HepG2 (cell line): ENCODE measurements at regions not wholly inside any gene's neighbourhood (a gene's known extent, or its start where the extent isn't known, plus 50 kb on each side); places are given as distances from the start of the nearest gene placed in this dataset.

Source experiments
- ATAC-seq: fragments of 200-7000 bp; cut with Tn5 transposase; 3 replicates; pipeline ENCODE4 v1.9.1; 2020; ENCODE audit warnings: mild to moderate bottlenecking, moderate library complexity
- BruUV-seq: library from RNA; stranded (reverse); fragments of 400-500 nt; replicated peaks from 2 replicates; lab custom pipeline; 2021; lab: Mats Ljungman, UMichigan
- CTCF ChIA-PET: fragments of 300-600 bp; formaldehyde crosslinking; extraction: SDS; loops from one replicate; lab custom pipeline; 2021; ENCODE audit warnings: low total read pairs, inconsistent platforms, low intra/inter-chr PET ratio; lab: Yijun Ruan, JAX
- POLR2A ChIA-PET: fragments of 350-600 bp; sonication (Branson Sonifier 250); formaldehyde crosslinking; loops from one replicate; lab custom pipeline; 2020; ENCODE audit warnings: antibody characterized with exemption, inconsistent platforms; lab: Yijun Ruan, JAX
- DNase-seq: peaks from one replicate; pipeline ENCODE4 v3.0.0-alpha.2; 2015; ENCODE audit warnings: low spot score
- FAIRE-seq: peaks from 3 replicates; lab custom pipeline; 2011; peaks lifted over from hg19 to GRCh38; lab: Jason Lieb, UNC
- H2AFZ ChIP-seq: one replicate; pipeline ENCODE4 v1.6.1; 2011; ENCODE audit warnings: low read length, inconsistent platforms
- H3K27ac ChIP-seq: fragments of 300-600 bp; 3 replicates; pipeline ENCODE4 v1.8.0; 2011; ENCODE audit warnings: mixed run types, mild to moderate bottlenecking, mixed read lengths, low read length, inconsistent platforms; ENCODE audit not compliant: insufficient read depth; ENCODE audit errors: extremely low read length
- H3K27me3 ChIP-seq, 2 experiments: fragments of 200-600 bp in 1 of 2; 2 replicates in 1 of 2; 3 replicates in 1 of 2; pipeline versions ENCODE4 v1.6.0 to v1.8.0; 2011; ENCODE audit warnings: low read length in 2 of 2, mild to moderate bottlenecking in 2 of 2, moderate library complexity in 2 of 2, inconsistent platforms in 1 of 2; ENCODE audit not compliant: insufficient read depth in 2 of 2, control insufficient read depth in 1 of 2
- H3K36me3 ChIP-seq, 2 experiments: fragments of 200-600 bp in 1 of 2; replicated peaks in 1 of 2; 2 replicates in 1 of 2; 3 replicates in 1 of 2; pipeline versions ENCODE4 v1.5.1 to v1.8.0; 2011; ENCODE audit warnings: low read length in 2 of 2, inconsistent platforms in 1 of 2; ENCODE audit not compliant: insufficient read depth in 2 of 2, control insufficient read depth in 1 of 2
- H3K4me1 ChIP-seq: 2 replicates; pipeline ENCODE4 v1.5.1; 2012; ENCODE audit warnings: low read length, inconsistent platforms; ENCODE audit not compliant: insufficient read depth
- H3K4me2 ChIP-seq: 2 replicates; pipeline ENCODE4 v1.6.0; 2011; ENCODE audit warnings: low read depth, low read length, inconsistent platforms
- H3K4me3 ChIP-seq, 3 experiments: fragments of 200-600 bp in 1 of 3; sonication (generic), shearing (Covaris generic) in 1 of 3; replicated peaks in 1 of 3; 2 replicates each; pipeline ENCODE4 v1.5.1; 2011 to 2016; ENCODE audit warnings: low read length in 3 of 3, inconsistent platforms in 2 of 3, low read depth in 2 of 3, mild to moderate bottlenecking in 2 of 3, control low read depth in 1 of 3, mixed read lengths in 1 of 3; ENCODE audit not compliant: insufficient read depth in 1 of 3
- H3K79me2 ChIP-seq: one replicate; pipeline ENCODE4 v1.6.1; 2011; ENCODE audit warnings: low read length, inconsistent platforms; ENCODE audit not compliant: insufficient read depth
- H3K9ac ChIP-seq: 2 replicates; pipeline ENCODE4 v1.6.0; 2011; ENCODE audit warnings: mild to moderate bottlenecking, low read depth, low read length, inconsistent platforms; ENCODE audit not compliant: insufficient read depth
- H3K9me3 ChIP-seq: 2 replicates; pipeline ENCODE4 v1.5.1; 2012; ENCODE audit warnings: mild to moderate bottlenecking, low read length
- H4K20me1 ChIP-seq: 2 replicates; pipeline ENCODE4 v1.6.0; 2011; ENCODE audit warnings: inconsistent platforms, mild to moderate bottlenecking, low read length, moderate library complexity; ENCODE audit not compliant: insufficient read depth
- ADNP ChIP-seq: sonication (generic); formaldehyde crosslinking; IDR thresholded peaks from 2 replicates; pipeline ENCODE4 v1.4.0; 2020; ENCODE audit warnings: missing genetic modification reagents
- HMGXB3 ChIP-seq: sonication (generic); formaldehyde crosslinking; IDR thresholded peaks from 2 replicates; pipeline ENCODE4 v1.4.0; 2020; ENCODE audit warnings: missing genetic modification reagents, borderline replicate concordance
- JARID2 ChIP-seq: sonication (generic); formaldehyde crosslinking; IDR thresholded peaks from 2 replicates; pipeline ENCODE4 v1.8.1; 2023; ENCODE audit warnings: missing genetic modification reagents, inconsistent platforms; ENCODE audit not compliant: insufficient replicate concordance
- MAX ChIP-seq: IDR thresholded peaks from 2 replicates; pipeline ENCODE4 v1.6.1; 2012; ENCODE audit warnings: inconsistent platforms
- MEIS1 ChIP-seq: sonication (generic); formaldehyde crosslinking; IDR thresholded peaks from 2 replicates; pipeline ENCODE4 v1.9.0; 2021; ENCODE audit warnings: mild to moderate bottlenecking, missing genetic modification reagents, moderate library complexity, borderline replicate concordance
- NFKBIZ ChIP-seq: IDR thresholded peaks from 2 replicates; pipeline ENCODE4 v1.6.1; 2018; ENCODE audit warnings: missing genetic modification reagents, missing compliant biosample characterization
- RBAK ChIP-seq: sonication (generic); formaldehyde crosslinking; IDR thresholded peaks from 2 replicates; pipeline ENCODE4 v1.5.1; 2020; ENCODE audit warnings: mild to moderate bottlenecking, missing genetic modification reagents
- RFXAP ChIP-seq: sonication (generic); formaldehyde crosslinking; IDR thresholded peaks from 2 replicates; pipeline ENCODE4 v1.4.0; 2020; ENCODE audit warnings: missing genetic modification reagents, borderline replicate concordance
- XBP1 ChIP-seq: sonication (generic); formaldehyde crosslinking; IDR thresholded peaks from 2 replicates; pipeline ENCODE4 v1.5.0; 2020; ENCODE audit warnings: missing genetic modification reagents
- ZNF451 ChIP-seq: sonication (generic); formaldehyde crosslinking; IDR thresholded peaks from 2 replicates; pipeline ENCODE4 v1.5.0; 2020; ENCODE audit warnings: mild to moderate bottlenecking, missing genetic modification reagents
- WGBS: methylation state at CpG from one replicate; pipeline ENCODE4 v1.1.6; 2017; ENCODE audit warnings: low lambda C conversion rate; 5-methylcytosine and 5-hydroxymethylcytosine counted together
- in situ Hi-C: cut with HindIII; loops from 2 replicates; pipeline ENCODE4 v1.10.0; 2017; ENCODE audit warnings: low pct_unique_long_range_greater_than_20kb; ENCODE audit not compliant: extremely low pct_ligation_motif_present
- intact Hi-C: fragments of 100-400 bp; cut with micrococcal nuclease; formaldehyde crosslinking; loops from one replicate; pipeline ENCODE4 v1.10.0; 2022; ENCODE audit not compliant: unreplicated experiment

GRCh38 chr6:91816335-91816734 lies 1229.5 kb upstream of the MAP3K7 start:
- Histone ChIP-seq H3K4me1 (no peaks in the 10 kb centered on the region), H3K27ac (no peak overlapping the region), H3K27me3 (no peaks in the 10 kb centered on the region), H3K79me2 (no peaks in the 10 kb centered on the region), H2AFZ (no peak overlapping the region), H3K9me3 (no peaks in the 10 kb centered on the region), H3K9ac (no peak overlapping the region), H4K20me1 (no peaks in the 10 kb centered on the region), H3K4me3 (no peak overlapping the region), H3K36me3 (no peaks in the 10 kb centered on the region), H3K4me2 (no peak overlapping the region)
- BruUV-seq: no TSS peak
- ChIA-PET POLR2A (no interaction called here), CTCF (no interaction called here)
- in situ Hi-C loops (no loop called here), intact Hi-C loops (no loop called here)
- 63% methylated on average over 18 of the region's 18 CpGs for WGBS
- DNase-seq (no peak), ATAC-seq (no peak), FAIRE-seq (no peak)
- TF ChIP-seq NFKBIZ (CRISPR knock-in tag) (no peak), JARID2 (no peak), MEIS1 (CRISPR knock-in tag) (no peak), HMGXB3 (CRISPR knock-in tag) (no peak), MAX (no peak), ADNP (CRISPR knock-in tag) (no peak), RFXAP (CRISPR knock-in tag) (no peak), RBAK (CRISPR knock-in tag) (no peak), XBP1 (CRISPR knock-in tag) (no peak), ZNF451 (CRISPR knock-in tag) (no peak)
